Parathyroid adenoma (tissue), 2 donors: ENCODE measurements at regions not wholly inside any gene's neighbourhood (a gene's known extent, or its start where the extent isn't known, plus 50 kb on each side); places are given as distances from the start of the nearest gene placed in this dataset.
A peak's percentile ranks its signal among the peaks of the same experiment; 100 is the strongest.

Source experiments
- H2AFZ ChIP-seq: fragments of 300-600 bp; sonication (generic); one replicate; pipeline ENCODE4 v1.7.0; 2017; ENCODE audit warnings: antibody characterized with exemption, mild to moderate bottlenecking
- H3K27ac ChIP-seq: fragments of 300-600 bp; sonication (generic); one replicate; pipeline ENCODE4 v1.7.0; 2017
- H3K27me3 ChIP-seq: fragments of 300-600 bp; sonication (generic); one replicate; pipeline ENCODE4 v1.7.0; 2017; ENCODE audit warnings: low read length; ENCODE audit not compliant: control insufficient read depth, insufficient read depth
- H3K36me3 ChIP-seq: fragments of 300-600 bp; sonication (generic); one replicate; pipeline ENCODE4 v1.7.0; 2017; ENCODE audit warnings: low read length; ENCODE audit not compliant: control insufficient read depth, insufficient read depth
- H3K4me1 ChIP-seq: fragments of 300-600 bp; sonication (generic); one replicate; pipeline ENCODE4 v1.7.0; 2017; ENCODE audit warnings: control low read depth
- H3K4me2 ChIP-seq: fragments of 300-600 bp; sonication (generic); one replicate; pipeline ENCODE4 v1.7.0; 2017; ENCODE audit warnings: low read length
- H3K4me3 ChIP-seq: fragments of 300-600 bp; sonication (generic); one replicate; pipeline ENCODE4 v1.7.0; 2017; ENCODE audit warnings: low read depth, low read length
- H3K79me2 ChIP-seq: fragments of 300-600 bp; sonication (generic); one replicate; pipeline ENCODE4 v1.7.0; 2017; ENCODE audit warnings: control low read depth
- H3K9ac ChIP-seq: fragments of 300-600 bp; sonication (generic); one replicate; pipeline ENCODE4 v1.7.0; 2017; ENCODE audit warnings: mild to moderate bottlenecking
- H3K9me3 ChIP-seq: fragments of 300-600 bp; sonication (generic); one replicate; pipeline ENCODE4 v1.7.0; 2017; ENCODE audit warnings: low read length; ENCODE audit not compliant: control insufficient read depth
- TF ChIP-seq, protein P1 (sequence below): fragments of 300-600 bp; sonication (generic); IDR thresholded peaks from one replicate; pipeline ENCODE4 v1.7.0; 2017; ENCODE audit warnings: antibody characterized with exemption, mild to moderate bottlenecking
- donor health status: primary hyperparathyroidism.

DNA sequence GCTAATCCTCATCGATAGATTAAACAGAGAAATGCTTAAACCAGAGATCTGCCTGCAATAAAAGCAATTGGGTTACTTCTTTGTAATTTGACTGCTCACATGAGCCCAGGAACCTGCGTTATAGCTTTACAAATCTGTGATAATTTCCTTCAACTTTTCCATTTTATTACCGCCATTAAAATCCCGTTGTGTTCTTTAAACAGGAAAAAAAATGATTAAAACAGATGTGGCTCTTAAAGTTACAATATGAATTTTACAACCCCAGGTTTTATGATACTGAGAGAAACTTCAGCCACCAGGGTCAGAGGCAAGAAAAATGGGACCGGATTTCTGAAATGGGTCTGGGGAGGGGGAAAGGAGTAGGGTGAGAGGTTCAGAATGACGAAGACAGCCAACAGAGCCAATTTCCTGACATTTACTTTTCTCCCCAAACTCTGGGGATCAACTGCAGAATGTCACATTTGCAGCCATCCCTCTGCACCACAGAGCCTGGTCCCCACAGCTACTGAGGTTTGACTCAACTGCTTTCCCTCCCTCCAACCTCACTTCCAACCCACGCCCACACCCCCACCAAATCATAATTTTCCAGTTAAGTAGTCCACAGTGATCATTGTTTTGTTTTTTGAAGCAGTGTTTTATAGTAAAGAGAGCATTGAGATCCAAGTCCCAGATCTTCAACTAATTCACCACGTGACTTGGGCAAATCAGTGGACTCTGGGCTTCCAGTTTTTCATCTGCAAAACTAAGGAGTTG is 77.6 kb upstream of the EYA2 start:
- Histone ChIP-seq H3K27ac (no peak overlapping the region), H3K4me2 (no peak overlapping the region), H3K36me3 (no peaks in the 10 kb centered on the region), H3K4me3 (no peak overlapping the region), H3K9me3 (no peaks in the 10 kb centered on the region), H3K27me3 (no peaks in the 10 kb centered on the region), H2AFZ (peak overlapping the region; percentile 33), H3K9ac (no peak overlapping the region), H3K4me1 (peaks cover 12% of the 10 kb centered on the region), H3K79me2 (no peaks in the 10 kb centered on the region)
- TF ChIP-seq, protein P1, sequence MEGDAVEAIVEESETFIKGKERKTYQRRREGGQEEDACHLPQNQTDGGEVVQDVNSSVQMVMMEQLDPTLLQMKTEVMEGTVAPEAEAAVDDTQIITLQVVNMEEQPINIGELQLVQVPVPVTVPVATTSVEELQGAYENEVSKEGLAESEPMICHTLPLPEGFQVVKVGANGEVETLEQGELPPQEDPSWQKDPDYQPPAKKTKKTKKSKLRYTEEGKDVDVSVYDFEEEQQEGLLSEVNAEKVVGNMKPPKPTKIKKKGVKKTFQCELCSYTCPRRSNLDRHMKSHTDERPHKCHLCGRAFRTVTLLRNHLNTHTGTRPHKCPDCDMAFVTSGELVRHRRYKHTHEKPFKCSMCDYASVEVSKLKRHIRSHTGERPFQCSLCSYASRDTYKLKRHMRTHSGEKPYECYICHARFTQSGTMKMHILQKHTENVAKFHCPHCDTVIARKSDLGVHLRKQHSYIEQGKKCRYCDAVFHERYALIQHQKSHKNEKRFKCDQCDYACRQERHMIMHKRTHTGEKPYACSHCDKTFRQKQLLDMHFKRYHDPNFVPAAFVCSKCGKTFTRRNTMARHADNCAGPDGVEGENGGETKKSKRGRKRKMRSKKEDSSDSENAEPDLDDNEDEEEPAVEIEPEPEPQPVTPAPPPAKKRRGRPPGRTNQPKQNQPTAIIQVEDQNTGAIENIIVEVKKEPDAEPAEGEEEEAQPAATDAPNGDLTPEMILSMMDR = no peak

DNA sequence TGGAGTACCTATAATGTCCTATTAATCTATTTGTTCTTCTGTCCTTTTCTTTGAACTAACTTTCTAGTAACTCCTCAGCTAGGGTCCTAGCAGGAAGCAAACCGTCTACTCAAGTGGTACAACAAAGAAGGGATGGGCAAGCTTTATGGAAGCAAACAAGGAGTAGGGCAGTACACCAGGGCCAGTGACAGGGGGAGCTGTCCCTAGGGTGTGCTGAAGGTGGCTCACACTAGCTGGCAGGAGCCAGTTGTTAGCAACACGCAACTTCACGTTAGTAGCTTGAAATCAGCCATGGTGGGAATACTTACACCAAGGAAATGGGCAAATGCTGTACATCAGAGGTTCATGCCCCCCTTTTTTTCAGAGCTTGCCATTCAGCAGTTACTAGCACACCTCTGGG is 74.0 kb upstream of the EYA2 start:
- Histone ChIP-seq H3K27ac (no peak overlapping the region), H3K79me2 (no peaks in the 10 kb centered on the region), H3K4me1 (no peaks in the 10 kb centered on the region), H3K4me3 (no peak overlapping the region), H2AFZ (no peak overlapping the region), H3K36me3 (no peaks in the 10 kb centered on the region), H3K4me2 (no peak overlapping the region), H3K9me3 (no peaks in the 10 kb centered on the region), H3K27me3 (no peaks in the 10 kb centered on the region), H3K9ac (no peak overlapping the region)
- TF ChIP-seq, protein P1 = peak; percentile 32

DNA sequence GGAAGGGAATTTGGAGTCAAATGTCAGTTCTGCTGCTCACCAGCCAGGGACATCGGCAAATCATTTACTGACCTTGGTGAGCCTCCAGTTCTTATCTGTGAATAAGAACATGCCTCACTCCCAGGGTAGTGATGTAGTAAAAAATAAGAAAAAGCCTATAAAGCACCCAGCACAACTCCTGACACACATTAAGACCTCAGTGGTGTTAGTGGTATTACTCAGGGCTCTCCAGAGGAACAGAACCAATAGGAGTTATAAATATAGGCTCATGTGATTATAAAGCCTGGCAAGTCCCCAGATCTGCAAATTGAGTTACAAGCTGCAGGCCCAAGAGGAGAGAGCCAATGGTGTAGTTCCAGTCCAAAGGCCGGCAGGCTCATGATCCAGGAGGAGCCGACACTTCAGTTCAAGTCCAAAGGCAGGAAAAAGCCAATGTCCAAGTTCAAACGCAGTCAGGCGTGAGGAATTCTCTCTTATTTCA is 71.3 kb upstream of the EYA2 start:
- H3K27ac ChIP-seq = no peak overlapping the region
- no peaks in the 10 kb centered on the region for H3K36me3 ChIP-seq
- no peak overlapping the region for H3K4me3 ChIP-seq
- TF ChIP-seq, protein P1 = no peak
- no peaks in the 10 kb centered on the region for H3K79me2 ChIP-seq
- peak overlapping the region; percentile 54 for H2AFZ ChIP-seq
- no peak overlapping the region for H3K9ac ChIP-seq
- H3K9me3 ChIP-seq = no peaks in the 10 kb centered on the region
- H3K4me2 ChIP-seq = no peak overlapping the region
- H3K27me3 ChIP-seq = no peaks in the 10 kb centered on the region
- H3K4me1 ChIP-seq = no peaks in the 10 kb centered on the region

DNA sequence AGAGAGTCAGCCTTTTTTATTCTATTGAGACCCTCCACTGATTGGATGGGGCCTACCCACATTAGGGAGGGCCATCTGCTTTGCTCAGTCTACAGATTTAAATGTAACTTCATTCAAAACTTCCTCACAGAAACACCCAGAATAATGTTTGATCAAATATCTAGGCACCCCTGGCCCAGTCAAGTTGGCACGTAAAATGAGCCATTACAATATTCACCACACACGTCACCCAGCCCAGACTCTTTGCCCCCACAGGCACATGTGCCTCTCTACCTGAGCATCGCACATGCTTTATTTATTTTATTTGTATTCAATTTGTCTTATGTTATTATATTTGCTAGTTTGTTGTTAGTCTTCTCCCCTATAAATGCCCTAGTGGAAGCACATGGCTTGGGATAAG is 70.9 kb upstream of the EYA2 start:
- H3K27ac ChIP-seq = no peak overlapping the region
- no peak overlapping the region for H3K4me3 ChIP-seq
- TF ChIP-seq, protein P1 = no peak
- no peaks in the 10 kb centered on the region for H3K4me1 ChIP-seq
- no peaks in the 10 kb centered on the region for H3K79me2 ChIP-seq
- H3K36me3 ChIP-seq = no peaks in the 10 kb centered on the region
- peak overlapping the region; percentile 54 for H2AFZ ChIP-seq
- no peak overlapping the region for H3K4me2 ChIP-seq
- no peaks in the 10 kb centered on the region for H3K27me3 ChIP-seq
- no peak overlapping the region for H3K9ac ChIP-seq
- no peaks in the 10 kb centered on the region for H3K9me3 ChIP-seq
